ENCODE measurements at regions not wholly inside any gene's neighbourhood (a gene's known extent, or its start where the extent isn't known, plus 50 kb on each side); places are given as distances from the start of the nearest gene placed in this dataset.

DNA sequence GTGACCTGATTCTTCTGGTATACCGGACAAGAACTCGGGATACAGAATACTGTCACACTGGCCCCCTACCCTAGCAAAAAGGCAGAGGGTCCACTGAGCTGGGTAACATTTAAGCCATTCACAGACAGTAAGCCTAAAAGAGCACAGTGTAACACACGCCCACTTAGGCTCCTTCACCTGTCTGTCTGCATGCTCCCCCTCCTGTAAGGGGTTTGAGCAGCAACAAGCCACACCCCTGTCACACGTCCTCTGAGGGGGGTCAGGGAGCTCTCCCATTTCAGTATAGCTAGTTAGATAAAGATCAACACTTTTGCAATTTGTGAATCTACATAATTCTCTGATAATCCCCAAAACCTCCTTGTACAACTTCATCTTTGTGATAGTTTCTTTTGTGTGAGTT is 586.3 kb upstream of the LMCD1 start:
- intact Hi-C loops (cut with micrococcal nuclease; ENCODE audit: unreplicated experiment): no loop called here
- in situ Hi-C loops (cut with HindIII; ENCODE audit: low pct_unique_long_range_greater_than_20kb, low sequenced_read_pairs): no loop called here
- no TSS peak for BruUV-seq (replicated peaks)
- TF ChIP-seq, protein P1, sequence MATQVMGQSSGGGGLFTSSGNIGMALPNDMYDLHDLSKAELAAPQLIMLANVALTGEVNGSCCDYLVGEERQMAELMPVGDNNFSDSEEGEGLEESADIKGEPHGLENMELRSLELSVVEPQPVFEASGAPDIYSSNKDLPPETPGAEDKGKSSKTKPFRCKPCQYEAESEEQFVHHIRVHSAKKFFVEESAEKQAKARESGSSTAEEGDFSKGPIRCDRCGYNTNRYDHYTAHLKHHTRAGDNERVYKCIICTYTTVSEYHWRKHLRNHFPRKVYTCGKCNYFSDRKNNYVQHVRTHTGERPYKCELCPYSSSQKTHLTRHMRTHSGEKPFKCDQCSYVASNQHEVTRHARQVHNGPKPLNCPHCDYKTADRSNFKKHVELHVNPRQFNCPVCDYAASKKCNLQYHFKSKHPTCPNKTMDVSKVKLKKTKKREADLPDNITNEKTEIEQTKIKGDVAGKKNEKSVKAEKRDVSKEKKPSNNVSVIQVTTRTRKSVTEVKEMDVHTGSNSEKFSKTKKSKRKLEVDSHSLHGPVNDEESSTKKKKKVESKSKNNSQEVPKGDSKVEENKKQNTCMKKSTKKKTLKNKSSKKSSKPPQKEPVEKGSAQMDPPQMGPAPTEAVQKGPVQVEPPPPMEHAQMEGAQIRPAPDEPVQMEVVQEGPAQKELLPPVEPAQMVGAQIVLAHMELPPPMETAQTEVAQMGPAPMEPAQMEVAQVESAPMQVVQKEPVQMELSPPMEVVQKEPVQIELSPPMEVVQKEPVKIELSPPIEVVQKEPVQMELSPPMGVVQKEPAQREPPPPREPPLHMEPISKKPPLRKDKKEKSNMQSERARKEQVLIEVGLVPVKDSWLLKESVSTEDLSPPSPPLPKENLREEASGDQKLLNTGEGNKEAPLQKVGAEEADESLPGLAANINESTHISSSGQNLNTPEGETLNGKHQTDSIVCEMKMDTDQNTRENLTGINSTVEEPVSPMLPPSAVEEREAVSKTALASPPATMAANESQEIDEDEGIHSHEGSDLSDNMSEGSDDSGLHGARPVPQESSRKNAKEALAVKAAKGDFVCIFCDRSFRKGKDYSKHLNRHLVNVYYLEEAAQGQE (IDR thresholded peaks at IDR 0.05; ENCODE audit: insufficient read depth in 1 of 2, low read depth in 2 of 2, low read length in 1 of 2): no peak
- TF ChIP-seq SIN3A (IDR thresholded peaks at IDR 0.05; ENCODE audit: borderline replicate concordance, insufficient read depth, low read depth, low read length) (no peak), POLR2AphosphoS5 (IDR thresholded peaks at IDR 0.05; ENCODE audit: low read depth, low read length) (no peak), TCF7L2 (IDR thresholded peaks at IDR 0.05; ENCODE audit: low read depth, low read length) (no peak)
- TF ChIP-seq, protein P2, sequence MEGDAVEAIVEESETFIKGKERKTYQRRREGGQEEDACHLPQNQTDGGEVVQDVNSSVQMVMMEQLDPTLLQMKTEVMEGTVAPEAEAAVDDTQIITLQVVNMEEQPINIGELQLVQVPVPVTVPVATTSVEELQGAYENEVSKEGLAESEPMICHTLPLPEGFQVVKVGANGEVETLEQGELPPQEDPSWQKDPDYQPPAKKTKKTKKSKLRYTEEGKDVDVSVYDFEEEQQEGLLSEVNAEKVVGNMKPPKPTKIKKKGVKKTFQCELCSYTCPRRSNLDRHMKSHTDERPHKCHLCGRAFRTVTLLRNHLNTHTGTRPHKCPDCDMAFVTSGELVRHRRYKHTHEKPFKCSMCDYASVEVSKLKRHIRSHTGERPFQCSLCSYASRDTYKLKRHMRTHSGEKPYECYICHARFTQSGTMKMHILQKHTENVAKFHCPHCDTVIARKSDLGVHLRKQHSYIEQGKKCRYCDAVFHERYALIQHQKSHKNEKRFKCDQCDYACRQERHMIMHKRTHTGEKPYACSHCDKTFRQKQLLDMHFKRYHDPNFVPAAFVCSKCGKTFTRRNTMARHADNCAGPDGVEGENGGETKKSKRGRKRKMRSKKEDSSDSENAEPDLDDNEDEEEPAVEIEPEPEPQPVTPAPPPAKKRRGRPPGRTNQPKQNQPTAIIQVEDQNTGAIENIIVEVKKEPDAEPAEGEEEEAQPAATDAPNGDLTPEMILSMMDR (IDR thresholded peaks at IDR 0.05): no peak
- no peaks in the 10 kb centered on the region for H3K27me3 ChIP-seq (ENCODE audit: control insufficient read depth, insufficient read depth, low read length)
- H3K4me3 ChIP-seq (ENCODE audit: low read depth in 2 of 2, low read length in 2 of 2): no peak overlapping the region
- ATAC-seq: no peak
- no peaks in the 10 kb centered on the region for H3K36me3 ChIP-seq (ENCODE audit: control insufficient read depth, insufficient read depth, low read length)
- POLR2A ChIA-PET: no interaction called here
- H3K4me1 ChIP-seq (ENCODE audit: control insufficient read depth, insufficient read depth, low read length): no peaks in the 10 kb centered on the region
- no peaks in the 10 kb centered on the region for H3K9me3 ChIP-seq (ENCODE audit: control insufficient read depth, insufficient read depth, low read depth, low read length)
- CTCF ChIA-PET: no interaction called here
- H3K27ac ChIP-seq (ENCODE audit: low read length): no peak overlapping the region
- no peak for DNase-seq (ENCODE audit: low read depth, low spot score)

DNA sequence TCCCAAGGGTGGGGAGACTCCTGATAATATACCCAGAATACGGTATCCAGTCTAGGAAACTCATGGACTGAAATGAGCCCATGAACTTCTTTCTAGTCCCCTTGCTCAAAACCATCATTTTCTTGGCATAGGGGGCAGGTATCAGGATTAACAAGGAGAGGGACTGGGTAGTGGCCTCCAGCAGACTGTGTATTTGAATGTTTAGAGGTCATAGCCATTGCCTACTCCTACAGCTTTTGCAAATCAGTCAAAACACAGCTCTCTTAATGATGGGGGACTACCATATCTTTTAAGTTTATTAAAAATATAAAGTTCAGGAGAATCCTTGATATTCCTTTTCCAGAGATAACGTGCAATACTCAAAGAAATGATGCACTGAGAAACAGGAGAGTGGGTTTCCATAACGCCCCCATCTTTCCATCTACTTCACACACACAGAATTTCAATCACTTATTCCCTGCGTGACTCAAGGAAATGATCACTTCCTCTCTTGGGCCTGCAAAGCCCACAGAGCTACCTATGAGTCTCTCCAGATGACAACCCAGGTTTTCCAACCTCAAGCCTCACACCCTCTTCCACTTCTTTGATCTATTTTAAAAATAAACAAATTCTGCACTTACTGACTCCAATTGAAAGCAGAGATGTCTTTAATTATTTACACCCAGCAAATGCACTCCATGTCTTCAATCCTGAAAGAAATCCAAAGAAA is 584.0 kb upstream of the LMCD1 start:
- ChIA-PET POLR2A (no interaction called here), CTCF (no interaction called here)
- ATAC-seq: no peak
- intact Hi-C loops (cut with micrococcal nuclease; ENCODE audit: unreplicated experiment): no loop called here
- in situ Hi-C loops (cut with HindIII; ENCODE audit: low pct_unique_long_range_greater_than_20kb, low sequenced_read_pairs): no loop called here
- H3K4me1 ChIP-seq (ENCODE audit: control insufficient read depth, insufficient read depth, low read length): no peaks in the 10 kb centered on the region
- BruUV-seq (replicated peaks): no TSS peak
- H3K36me3 ChIP-seq (ENCODE audit: control insufficient read depth, insufficient read depth, low read length): no peaks in the 10 kb centered on the region
- DNase-seq (ENCODE audit: low read depth, low spot score): no peak
- no peak for TF ChIP-seq POLR2AphosphoS5 (IDR thresholded peaks at IDR 0.05; ENCODE audit: low read depth, low read length)
- TF ChIP-seq, protein P1 (IDR thresholded peaks at IDR 0.05; ENCODE audit: insufficient read depth in 1 of 2, low read depth in 2 of 2, low read length in 1 of 2): no peak
- no peak for TF ChIP-seq TCF7L2 (IDR thresholded peaks at IDR 0.05; ENCODE audit: low read depth, low read length)
- TF ChIP-seq, protein P2 (IDR thresholded peaks at IDR 0.05): no peak
- no peak for TF ChIP-seq SIN3A (IDR thresholded peaks at IDR 0.05; ENCODE audit: borderline replicate concordance, insufficient read depth, low read depth, low read length)
- H3K4me3 ChIP-seq (ENCODE audit: low read depth in 2 of 2, low read length in 2 of 2): no peak overlapping the region
- H3K9me3 ChIP-seq (ENCODE audit: control insufficient read depth, insufficient read depth, low read depth, low read length): no peaks in the 10 kb centered on the region
- H3K27ac ChIP-seq (ENCODE audit: low read length): no peak overlapping the region
- H3K27me3 ChIP-seq (ENCODE audit: control insufficient read depth, insufficient read depth, low read length): no peaks in the 10 kb centered on the region
